ENCODE measurements at regions not wholly inside any gene's neighbourhood (a gene's known extent, or its start where the extent isn't known, plus 50 kb on each side); places are given as distances from the start of the nearest gene placed in this dataset.

GRCh38 chr11:69567951-69568808 is 72.8 kb upstream of the CCND1 start:
- Histone ChIP-seq H3K4me1 (ENCODE audit: control insufficient read depth, insufficient read depth, low read length) (no peaks in the 10 kb centered on the region), H3K9me3 (ENCODE audit: control insufficient read depth, insufficient read depth, low read depth, low read length) (no peaks in the 10 kb centered on the region), H3K27ac (ENCODE audit: extremely low read depth, low read depth, low read length) (no peak overlapping the region), H3K4me3 (ENCODE audit: low read depth, low read length) (no peak overlapping the region), H3K36me3 (ENCODE audit: control insufficient read depth in 2 of 2, insufficient read depth in 1 of 2, low read length in 2 of 2) (no peaks in the 10 kb centered on the region)
- CTCF ChIA-PET: no interaction called here
- POLR2A ChIA-PET: no interaction called here
- TF ChIP-seq ZNF843 (tag by site-specific recombination; IDR thresholded peaks at IDR 0.05): no peak
- TF ChIP-seq PATZ1 (tag by site-specific recombination; IDR thresholded peaks at IDR 0.05): no peak
- no peak for TF ChIP-seq ZNF707 (tag by site-specific recombination; IDR thresholded peaks at IDR 0.05)

GRCh38 chr11:69568809-69569097 is 72.2 kb upstream of the CCND1 start:
- no peak overlapping the region for H3K4me3 ChIP-seq (ENCODE audit: low read depth, low read length)
- H3K9me3 ChIP-seq (ENCODE audit: control insufficient read depth, insufficient read depth, low read depth, low read length): no peaks in the 10 kb centered on the region
- no peaks in the 10 kb centered on the region for H3K4me1 ChIP-seq (ENCODE audit: control insufficient read depth, insufficient read depth, low read length)
- POLR2A ChIA-PET: no interaction called here
- CTCF ChIA-PET: no interaction called here
- TF ChIP-seq ZFP41 (tag by site-specific recombination; IDR thresholded peaks at IDR 0.05; ENCODE audit: borderline replicate concordance) (no peak), ZNF114 (tag by site-specific recombination; IDR thresholded peaks at IDR 0.05) (no peak), ZXDB (tag by site-specific recombination; IDR thresholded peaks at IDR 0.05) (no peak), ZNF658 (tag by site-specific recombination; IDR thresholded peaks at IDR 0.05) (no peak), ZNF398 (tag by site-specific recombination; IDR thresholded peaks at IDR 0.05) (no peak), ZSCAN4 (tag by site-specific recombination; IDR thresholded peaks at IDR 0.05) (peak; percentile 93), ZBTB44 (tag by site-specific recombination; IDR thresholded peaks at IDR 0.05) (no peak), ZNF266 (tag by site-specific recombination; IDR thresholded peaks at IDR 0.05; ENCODE audit: low read depth) (no peak)
- no peaks in the 10 kb centered on the region for H3K36me3 ChIP-seq (ENCODE audit: control insufficient read depth in 2 of 2, insufficient read depth in 1 of 2, low read length in 2 of 2)
- H3K27ac ChIP-seq (ENCODE audit: extremely low read depth, low read depth, low read length): no peak overlapping the region

- ChIA-PET POLR2A (no interaction called here), CTCF (interaction anchor here (0.7 kb wide), 1 partner anchor 66 kb away, joined by 3 read pairs; no protein-coding TSS in a partner anchor)
- Histone ChIP-seq H3K27ac (ENCODE audit: extremely low read depth, low read depth, low read length) (no peak overlapping the region), H3K4me1 (ENCODE audit: control insufficient read depth, insufficient read depth, low read length) (no peaks in the 10 kb centered on the region), H3K9me3 (ENCODE audit: control insufficient read depth, insufficient read depth, low read depth, low read length) (no peaks in the 10 kb centered on the region), H3K36me3 (ENCODE audit: control insufficient read depth in 2 of 2, insufficient read depth in 1 of 2, low read length in 2 of 2) (no peaks in the 10 kb centered on the region), H3K4me3 (ENCODE audit: low read depth, low read length) (no peak overlapping the region)
- TF ChIP-seq BCL11B (tag by site-specific recombination; IDR thresholded peaks at IDR 0.05; ENCODE audit: low read depth): no peak
- no peak for TF ChIP-seq ZNF768 (tag by site-specific recombination; IDR thresholded peaks at IDR 0.05)
- TF ChIP-seq ZFHX2 (tag by site-specific recombination; conservative IDR thresholded peaks at IDR 0.05): 0 out of 2 replicates have a peak, but pooled peaks have one; percentile 27
- TF ChIP-seq ZNF311 (tag by site-specific recombination; IDR thresholded peaks at IDR 0.05; ENCODE audit: borderline replicate concordance): no peak
- TF ChIP-seq ZNF600 (tag by site-specific recombination; IDR thresholded peaks at IDR 0.05): no peak
- no peak for TF ChIP-seq ZNF792 (tag by site-specific recombination; IDR thresholded peaks at IDR 0.05)
- TF ChIP-seq ZNF138 (tag by site-specific recombination; IDR thresholded peaks at IDR 0.05; ENCODE audit: borderline replicate concordance): no peak
- no peak for TF ChIP-seq WT1 (tag by site-specific recombination; IDR thresholded peaks at IDR 0.05)
- TF ChIP-seq ZNF350 (tag by site-specific recombination; IDR thresholded peaks at IDR 0.05): no peak
Measured at GRCh38 chr11:69569306-69570200, 71.4 kb upstream of the CCND1 start.
